Ecto neural progenitor cell (in vitro differentiated cells): ENCODE measurements at regions not wholly inside any gene's neighbourhood (a gene's known extent, or its start where the extent isn't known, plus 50 kb on each side); places are given as distances from the start of the nearest gene placed in this dataset.

Experiments used
- DNase-seq: peaks from one replicate; pipeline ENCODE4 v3.0.0-alpha.2; 2018; ENCODE audit warnings: low spot score

GRCh38 chrX:36436361-36436760 lies 516.8 kb downstream of the CFAP47 start:
- no peak for DNase-seq

- no peak for DNase-seq
These were observed 523.5 kb downstream of the CFAP47 start for GRCh38 chrX:36443007-36443406.

DNA sequence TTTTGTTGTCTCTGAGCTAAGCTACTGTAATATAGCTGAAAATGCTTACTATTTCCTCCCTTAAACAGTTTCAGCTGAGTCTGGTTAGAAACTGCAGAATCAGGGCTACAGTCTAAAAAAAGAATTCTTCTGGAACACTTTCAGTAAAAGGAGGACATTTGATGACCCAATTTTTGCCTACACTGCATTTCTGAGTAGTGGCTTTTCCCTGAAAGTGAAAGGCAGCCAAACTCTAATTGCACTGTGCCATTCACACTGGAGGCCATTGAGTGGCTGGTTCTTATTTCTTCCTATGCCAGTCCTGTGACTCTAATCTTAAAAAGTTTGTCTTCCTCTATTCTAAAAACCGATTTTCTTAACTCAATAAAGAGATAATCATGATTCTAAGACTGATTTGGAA lies 526.0 kb downstream of the CFAP47 start:
- no peak for DNase-seq

DNA sequence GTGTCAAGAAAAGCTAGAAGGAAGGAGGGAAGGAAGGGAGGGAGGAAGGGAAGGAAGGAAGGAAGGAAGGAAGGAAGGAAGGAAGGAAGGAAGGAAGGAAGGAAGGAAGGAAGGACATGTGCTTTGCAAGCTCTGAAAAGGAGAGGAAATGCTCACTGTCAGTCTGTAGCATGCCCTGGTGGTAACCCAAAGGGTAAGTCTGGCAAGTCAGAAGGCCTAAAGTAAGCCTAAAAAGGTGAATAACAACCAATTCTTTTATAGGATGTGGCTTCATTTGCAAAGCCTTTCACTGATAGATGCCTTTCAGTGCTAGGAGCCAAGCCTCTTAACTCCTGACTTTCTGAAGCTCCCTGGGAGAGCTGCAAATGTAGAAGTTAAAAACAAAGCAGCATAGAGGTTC lies 542.6 kb downstream of the CFAP47 start:
- DNase-seq, result no peak

DNA sequence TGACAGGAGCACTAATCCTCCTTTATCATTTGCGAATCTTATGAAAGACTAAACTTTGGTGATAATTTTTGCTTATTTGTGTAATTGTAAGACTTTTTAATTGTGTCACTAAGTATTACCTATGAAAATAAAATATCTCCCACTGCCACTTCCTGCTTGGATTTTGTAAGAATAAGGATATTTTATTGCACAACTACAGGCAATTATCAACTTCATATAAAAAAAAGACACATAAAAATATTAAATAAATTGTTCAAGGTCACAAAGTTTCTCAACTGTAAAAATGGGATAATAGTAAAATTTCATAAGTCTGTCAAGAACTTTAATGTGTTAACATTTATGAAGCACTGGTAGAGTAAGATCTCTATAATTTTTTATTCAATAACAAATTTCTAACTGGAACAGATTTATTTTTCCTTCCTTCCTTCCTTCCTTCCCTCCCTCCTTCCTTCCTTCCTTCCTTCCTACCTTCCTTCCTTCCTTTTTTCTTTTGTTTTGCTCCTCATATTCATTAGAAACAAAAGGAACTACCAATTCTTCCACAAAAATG lies 527.6 kb upstream of the FAM47C start:
- DNase-seq, result no peak

DNA sequence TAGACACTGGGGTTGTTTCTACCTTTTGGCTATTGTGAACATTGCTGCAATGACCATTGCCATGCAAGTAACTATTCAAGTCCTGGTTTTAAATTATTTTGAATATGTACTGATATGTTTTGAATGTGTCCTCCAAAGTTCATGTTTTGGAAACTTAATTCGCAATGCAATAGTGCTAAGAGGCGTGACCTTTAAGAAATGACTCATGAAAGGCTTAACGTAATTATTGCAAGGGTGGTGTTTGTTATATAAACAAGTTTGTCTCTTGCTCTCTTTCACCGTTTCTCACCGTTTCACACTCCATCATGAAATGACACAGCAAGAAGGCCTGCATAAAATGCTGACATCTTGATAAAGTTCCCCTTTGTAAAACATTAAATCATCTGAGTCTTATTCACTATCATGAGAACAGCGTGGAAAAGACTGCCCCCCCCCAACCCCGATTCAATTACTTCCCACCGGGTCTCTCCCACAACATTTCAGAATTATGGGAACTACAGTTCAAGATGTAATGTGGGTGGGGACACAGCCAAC lies 506.9 kb upstream of the FAM47C start:
- no peak for DNase-seq

DNA sequence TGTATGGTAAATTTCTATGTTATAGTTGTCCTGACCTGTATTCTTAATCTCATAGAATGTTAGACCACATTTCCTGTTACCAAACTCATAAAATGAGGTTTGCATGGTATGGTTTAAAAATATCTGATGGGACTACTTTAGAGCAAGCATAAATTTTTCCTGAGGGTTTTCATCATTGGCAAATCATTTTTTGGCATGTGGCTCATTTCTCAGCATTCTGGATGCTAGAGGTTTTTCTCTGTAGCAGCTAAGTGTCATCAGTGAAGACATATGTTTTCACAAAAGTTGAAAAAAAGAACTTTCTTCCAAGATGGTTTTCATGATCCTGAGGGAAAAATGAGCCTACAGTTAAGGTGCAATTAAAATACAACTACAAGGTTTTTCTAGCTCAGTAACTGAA lies 503.5 kb upstream of the FAM47C start:
- no peak for DNase-seq

DNA sequence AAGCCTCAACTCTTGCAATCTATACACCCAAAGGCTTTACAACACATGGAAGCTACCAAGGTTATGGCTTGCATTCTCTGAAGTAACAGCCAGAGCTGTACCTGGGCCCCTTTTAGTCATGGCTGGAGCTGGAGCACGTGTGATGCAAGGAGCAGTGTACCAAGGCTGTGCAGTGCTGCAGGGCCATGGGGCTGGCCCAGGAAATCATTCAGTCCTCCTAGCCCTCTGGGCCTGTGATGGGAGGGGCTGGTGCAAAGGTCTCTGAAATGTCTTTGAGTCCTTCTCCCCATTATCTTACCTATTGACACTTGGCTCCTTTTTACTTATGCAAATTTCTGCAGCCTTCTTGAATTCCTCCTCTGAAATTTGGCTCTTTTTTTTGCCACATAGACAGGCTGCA lies 500.1 kb upstream of the FAM47C start:
- no peak for DNase-seq

DNA sequence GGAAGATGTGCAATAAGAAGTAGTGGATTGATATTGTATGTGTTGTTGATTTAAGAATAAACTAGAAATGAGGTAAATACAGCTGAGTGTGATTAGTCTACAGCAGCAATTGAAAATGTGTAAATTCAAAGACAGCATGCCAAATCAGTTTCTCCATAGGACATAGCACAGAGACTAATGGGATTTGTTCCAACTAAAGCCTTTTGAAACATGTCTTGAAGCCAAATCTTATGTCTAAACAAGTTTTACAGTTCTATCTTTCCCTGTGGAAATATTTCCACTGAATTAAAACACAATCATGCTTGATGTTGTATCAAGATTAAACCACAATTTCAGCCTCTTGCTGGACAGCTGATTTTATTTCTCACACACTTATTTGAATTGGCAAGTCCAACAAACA lies 497.4 kb upstream of the FAM47C start:
- DNase-seq, result no peak

DNA sequence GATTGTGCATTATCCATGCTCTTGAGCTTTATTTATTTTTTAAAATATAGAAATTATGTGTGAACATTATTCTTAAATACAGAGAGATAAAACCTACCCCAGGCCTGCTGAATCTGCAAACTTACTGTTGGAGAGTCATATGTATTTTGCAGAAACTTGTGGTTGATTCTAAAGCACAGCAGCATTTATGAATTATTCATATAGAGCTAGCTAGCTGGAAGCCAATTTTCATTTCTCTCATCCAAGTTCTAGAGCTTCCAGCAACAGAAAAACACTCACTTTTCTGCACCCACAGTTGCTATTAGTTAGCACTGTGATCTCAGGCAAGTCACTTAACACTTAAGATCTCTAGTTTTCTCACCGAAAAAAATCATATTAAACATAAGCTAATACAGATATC lies 479.5 kb upstream of the FAM47C start:
- no peak for DNase-seq

GRCh38 chrX:36534900-36535299 lies 473.3 kb upstream of the FAM47C start:
- no peak for DNase-seq

DNA sequence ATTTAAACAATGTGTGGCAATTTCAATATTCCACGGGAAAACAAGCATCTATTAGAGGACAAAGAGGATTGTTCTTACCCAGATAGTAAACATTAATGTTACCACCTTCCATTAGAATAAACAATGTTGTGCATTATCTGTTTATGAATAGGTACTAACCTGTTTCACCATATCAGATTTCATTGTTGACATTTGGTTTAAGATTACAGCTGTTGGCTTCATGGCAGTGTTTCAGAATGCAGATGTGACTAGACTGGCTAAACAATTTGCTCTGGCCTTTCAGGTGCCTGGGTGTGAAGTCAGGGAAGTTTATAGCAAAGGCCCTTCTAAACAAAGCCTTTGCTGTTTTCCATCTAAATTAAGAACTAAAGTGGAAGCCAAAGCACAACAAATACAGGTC lies 464.7 kb upstream of the FAM47C start:
- DNase-seq, result no peak

DNA sequence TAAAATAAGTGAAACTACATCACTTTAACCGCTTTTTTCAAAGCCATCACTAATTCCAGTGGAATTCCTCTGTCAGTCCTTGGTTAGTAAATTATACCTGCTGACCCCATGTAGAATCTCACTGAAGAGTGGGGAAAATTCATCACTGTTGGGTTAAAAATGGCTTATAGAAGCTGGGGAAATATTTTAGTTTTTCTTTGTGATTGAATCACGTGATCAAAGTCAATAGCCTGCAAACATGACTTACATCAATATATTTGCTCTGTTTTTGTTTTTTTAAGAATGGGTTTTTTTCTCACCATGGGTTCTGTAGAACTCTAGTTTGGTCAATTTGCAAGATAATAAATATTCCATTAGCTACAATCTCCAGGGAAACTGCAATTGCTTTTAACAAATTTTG lies 445.2 kb upstream of the FAM47C start:
- no peak for DNase-seq

GRCh38 chrX:36568946-36569345 lies 439.2 kb upstream of the FAM47C start:
- no peak for DNase-seq

DNA sequence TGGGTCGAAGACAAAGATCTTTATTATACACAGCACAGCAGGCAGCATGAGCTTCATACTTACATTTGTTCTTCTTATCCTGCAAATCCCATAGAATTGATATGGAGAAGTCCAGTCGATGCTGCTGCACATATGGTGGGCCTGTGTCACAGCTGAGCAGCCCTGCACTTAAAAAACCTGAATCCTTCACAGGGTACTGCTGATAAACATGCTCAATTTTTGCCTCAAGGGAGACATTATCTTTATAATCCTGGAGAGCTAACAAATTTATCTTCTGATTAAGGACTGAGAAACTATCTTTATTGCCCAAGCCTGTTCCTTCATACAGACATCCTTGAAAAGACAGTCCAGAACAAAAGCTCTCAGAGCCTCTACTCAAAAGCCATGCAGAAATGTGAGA lies 434.4 kb upstream of the FAM47C start:
- DNase-seq, result no peak

- no peak for DNase-seq
These were observed 432.5 kb upstream of the FAM47C start for GRCh38 chrX:36575670-36576069.

DNA sequence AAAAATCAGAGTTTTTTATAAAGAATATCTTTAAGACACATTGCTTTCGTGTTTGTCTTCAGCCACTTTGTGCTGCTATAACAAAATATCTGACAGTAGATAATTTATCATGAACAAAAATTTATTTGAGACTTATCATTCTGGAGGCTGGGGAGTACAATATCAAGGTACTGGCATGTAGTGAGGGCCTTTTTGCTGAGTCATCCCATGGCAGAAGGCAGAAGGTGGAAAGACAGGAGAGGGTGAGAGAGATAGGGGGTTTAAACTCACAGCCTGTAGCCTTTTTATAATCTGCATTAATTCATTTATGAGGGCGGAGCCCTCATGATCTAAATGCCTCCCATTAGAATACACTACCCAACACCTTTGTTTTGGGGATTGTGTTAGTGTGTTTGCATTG lies 431.2 kb upstream of the FAM47C start:
- DNase-seq, result no peak

GRCh38 chrX:36581030-36581429 lies 427.1 kb upstream of the FAM47C start:
- no peak for DNase-seq

DNA sequence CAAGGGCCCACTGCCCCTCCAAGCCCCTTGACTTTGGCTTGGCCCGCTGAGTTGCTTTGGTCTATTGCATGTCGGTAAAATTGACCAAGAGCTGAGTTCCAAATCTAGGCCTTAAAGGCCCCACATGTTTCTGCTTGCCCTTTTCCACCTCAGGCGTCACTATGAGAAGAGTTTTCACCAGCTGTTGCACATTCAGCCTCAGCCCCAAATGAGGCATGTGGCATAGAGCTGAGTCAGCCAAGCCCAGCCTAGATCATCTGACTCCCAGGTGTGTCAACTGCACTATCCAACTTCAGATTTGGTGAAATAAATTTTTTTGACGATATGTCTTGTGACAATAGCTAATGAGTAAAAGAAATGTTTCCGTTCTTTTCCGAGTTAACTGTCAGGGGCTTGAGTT lies 424.5 kb upstream of the FAM47C start:
- DNase-seq, result no peak

DNA sequence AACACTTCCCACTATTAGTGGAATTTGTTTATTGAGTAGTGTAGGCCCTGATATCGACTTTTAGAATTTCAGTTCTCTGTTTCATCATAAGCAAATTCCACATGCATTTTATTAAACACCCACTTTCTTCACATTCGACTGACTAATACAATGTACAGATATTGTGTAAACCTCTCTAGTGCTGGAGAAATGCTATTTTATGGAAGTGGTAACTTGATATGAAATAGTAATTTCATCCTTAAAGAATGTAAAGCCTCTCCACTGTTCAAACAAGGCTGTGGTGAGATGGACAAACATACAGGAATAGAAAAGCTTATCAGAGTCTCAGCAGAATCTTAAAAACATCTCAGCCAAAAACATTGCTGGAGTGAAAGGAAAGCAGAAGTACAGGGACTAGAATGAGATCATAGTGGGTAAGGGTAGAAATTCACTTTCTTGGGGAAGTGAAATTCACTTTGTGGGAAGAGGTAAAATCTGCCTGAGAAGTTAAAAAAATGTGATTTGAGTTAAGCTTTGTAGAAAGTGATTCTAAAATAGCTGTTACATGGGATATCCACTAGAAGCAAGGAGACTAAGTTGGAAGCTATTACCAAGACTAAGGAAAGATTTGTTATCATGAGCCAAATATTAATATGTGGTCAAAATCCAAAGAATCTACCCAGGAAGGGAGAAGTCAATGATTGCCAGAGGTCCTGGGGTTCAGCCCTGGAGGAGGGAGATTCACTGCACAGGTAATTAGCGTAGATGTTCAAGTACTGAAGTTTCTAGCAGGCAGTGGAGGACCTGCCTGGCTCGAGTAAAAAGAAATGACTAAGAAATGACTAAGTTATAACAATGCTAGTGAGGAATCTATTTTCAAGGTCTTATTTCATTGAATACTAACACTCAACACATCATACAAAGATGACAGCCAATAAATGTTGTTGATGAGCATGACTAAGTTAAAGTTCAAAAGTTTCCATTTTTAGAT lies 398.3 kb upstream of the FAM47C start:
- DNase-seq, result no peak

DNA sequence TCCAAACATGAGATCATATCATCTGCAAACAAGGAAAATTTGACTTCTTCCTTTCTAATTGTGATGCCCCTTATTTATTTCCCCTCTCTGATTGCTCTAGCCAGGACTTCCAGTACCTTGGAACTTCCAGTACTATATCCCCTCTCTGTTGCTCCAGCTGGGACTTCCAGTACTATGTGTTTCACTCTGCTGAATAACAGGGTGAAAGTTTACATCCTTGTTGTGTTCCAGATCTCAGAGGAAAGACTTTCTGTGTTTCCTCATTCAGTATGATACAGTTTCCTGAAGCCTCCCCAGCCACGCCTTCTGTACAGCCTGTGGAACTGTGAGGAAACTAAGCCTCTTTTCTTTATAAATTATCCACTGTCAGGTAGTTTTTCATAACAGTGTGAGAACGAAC lies 381.3 kb upstream of the FAM47C start:
- no peak for DNase-seq

DNA sequence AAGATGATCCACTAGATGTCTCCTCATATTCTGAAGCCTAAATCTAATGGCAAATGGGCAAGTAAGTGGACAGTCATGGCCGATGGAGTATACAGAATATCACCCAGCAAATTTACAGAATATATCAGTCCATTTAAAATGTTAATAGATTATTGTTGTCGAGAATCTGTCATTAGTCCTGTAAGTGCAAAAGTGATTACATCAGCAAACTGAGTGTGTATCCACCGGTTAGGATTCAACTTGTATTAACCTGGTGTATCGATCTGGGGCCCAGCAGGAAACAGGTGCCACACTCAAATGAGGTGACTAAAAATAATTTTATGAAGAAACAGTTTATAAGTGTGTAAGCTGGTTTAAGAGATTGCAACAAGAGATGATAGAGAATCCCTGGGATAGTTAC lies 367.9 kb upstream of the FAM47C start:
- DNase-seq, result no peak

- no peak for DNase-seq
These were observed 366.1 kb upstream of the FAM47C start for GRCh38 chrX:36642052-36642451.

DNA sequence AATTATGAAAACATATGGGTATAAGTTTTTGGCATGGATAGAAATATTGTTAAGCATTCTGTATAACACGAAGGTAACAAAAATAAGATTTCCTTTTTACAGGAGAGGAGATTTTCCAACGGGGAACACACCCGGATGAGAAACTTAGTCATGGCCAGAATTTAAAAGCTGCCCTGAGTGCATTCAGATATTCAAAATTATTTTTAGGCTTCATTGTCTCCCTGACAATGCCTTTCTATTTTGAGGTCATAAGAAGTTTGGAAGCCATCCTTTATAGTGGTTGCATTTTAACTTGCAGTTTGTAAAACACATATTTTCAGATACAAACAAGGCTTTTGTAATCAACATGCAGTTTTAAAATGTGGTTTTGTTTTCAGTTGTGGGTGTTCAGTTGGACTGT lies 357.5 kb upstream of the FAM47C start:
- DNase-seq, result no peak
